GM19043 (cell line): ENCODE measurements at regions not wholly inside any gene's neighbourhood (a gene's known extent, or its start where the extent isn't known, plus 50 kb on each side); places are given as distances from the start of the nearest gene placed in this dataset.

Experiments used
- ATAC-seq: cut with Tn5 transposase; IDR thresholded peaks from one replicate; pipeline ENCODE4 v1.9.1; 2021; ENCODE audit warnings: low read depth; ENCODE audit not compliant: unreplicated experiment

DNA sequence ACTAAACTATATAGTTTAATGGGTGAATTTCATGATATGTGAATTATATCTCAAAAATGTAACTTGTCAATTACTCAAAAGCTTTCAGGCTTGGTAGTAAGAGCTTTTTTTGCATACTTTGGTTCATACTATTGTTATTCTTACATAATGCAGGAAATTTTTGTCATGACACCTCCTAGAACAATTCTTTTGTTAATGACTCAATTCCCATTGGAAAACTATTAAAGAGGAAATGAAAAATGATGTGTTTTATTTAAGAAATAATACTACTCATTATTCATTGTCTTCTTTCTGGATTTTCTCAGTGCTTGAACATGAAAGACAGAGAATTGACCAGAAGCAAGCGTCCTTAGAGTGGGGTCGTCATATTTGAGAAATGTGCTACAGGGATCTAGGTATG, 196.4 kb upstream of the KCNJ16 start:
- ATAC-seq, result no peak

DNA sequence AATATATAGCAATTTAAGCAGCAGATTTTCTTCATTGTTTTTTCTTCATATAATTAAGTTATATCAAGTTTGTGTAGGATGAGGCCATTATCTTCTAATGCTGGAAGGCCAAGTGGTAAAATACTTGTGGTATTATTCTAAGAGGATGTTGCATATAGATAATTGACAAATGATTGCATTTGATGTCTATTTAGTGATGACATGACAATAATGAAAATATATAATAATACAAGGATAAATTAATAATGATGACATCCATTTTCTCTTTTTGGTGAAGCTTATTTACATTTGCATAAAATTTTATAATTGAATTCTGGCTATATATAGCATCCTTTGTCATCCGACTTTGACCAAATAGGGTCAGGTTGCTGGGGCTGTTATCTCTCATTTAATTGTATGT, 195.4 kb upstream of the KCNJ16 start:
- no peak for ATAC-seq

DNA sequence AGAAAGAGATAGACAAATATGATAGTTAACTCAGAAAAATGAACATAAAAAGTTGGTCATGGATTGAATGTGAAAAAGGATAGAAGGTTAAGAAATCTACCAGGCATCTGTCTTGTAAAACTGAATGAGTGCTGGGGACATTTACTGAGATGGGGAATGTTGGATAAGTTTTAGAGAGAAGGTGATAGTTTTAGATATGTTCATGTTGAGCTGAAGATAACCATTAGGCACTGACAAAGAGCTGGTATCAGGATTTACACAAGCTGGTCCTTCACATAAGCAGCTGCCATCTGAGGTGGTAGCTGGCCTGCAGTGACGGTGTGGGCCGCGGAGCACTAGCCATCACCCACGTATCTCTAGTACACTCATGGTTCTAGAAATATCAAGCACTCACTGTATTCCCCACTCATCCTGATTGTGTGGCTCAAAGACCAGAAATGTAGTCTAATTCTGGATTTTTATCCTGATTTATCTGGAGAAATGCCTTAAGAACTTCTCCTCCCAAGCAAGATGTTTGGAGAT, 194.4 kb upstream of the KCNJ16 start:
- no peak for ATAC-seq

DNA sequence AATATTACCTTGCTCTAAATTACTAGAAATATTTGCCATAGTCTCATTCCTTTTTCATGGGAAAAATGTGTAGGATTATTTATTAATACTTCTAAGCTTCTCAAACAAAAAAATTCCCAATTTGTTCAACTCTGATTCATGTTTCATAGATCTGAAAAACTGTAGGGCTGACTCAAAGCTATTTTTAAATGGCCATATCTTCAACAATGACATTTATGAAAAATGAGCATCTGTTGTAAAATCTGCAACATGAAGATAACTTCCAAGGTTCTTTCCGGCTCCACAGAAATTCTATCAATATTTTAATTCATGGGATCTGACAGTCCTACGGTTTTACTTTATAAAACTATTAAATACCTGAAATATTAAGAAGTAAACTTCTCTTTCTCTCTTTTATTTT, 192.7 kb upstream of the KCNJ16 start:
- no peak for ATAC-seq

DNA sequence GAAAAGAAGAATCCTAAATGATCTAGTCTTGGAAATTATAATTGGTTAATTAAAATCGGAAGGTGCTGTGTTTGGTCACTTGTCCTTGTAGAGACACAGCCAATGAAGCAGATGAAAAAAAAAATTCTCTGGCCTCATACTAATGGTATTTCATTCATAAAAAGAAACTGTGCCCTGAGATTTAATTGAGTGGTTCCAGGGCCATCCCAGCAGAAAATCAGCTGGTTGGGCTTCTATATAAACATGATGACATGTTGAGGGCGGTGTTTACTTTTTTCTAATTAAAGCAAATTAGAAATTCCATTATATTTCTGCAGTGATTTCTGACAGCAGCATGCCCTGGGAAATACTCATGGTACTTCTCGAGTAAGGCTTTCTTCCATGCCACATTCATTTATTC, 191.9 kb upstream of the KCNJ16 start:
- ATAC-seq, result no peak

DNA sequence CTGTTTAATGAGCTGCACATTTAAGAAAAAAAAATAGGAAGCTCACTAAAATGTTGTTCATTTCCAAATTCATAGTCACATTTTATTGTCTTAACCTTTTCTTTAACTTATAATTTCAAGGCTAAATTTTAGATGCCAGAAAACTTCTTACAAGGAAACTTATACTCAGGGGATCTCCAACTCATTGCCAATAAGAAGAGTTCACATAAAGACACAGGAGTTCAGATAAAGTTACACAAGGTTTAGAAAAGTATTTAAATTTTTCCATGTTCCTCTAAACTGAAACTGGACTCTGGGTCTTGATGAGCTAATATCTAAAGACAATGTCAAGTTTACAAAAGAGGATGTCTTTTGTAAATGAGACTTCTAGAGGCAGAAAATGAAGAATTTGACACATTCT, 190.7 kb upstream of the KCNJ16 start:
- no peak for ATAC-seq

DNA sequence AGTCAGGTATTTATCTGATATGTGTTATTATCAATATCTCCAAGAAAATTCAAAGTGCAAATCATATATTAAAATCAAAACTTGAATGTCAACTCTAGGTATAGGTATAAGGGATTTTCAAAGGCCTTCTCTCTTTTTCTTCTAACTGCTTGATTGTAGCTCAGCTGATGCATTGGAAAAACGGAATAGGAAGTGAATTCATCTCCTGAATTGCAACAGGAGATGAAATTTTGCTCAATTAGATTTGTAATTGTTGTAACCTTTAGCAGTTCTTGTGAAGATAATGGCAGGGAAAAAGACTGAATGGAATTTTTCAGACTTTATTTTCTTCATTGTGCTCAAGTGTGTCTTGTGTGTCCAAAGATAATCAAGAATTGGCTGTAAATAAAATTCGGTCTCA, 190.2 kb upstream of the KCNJ16 start:
- no peak for ATAC-seq

DNA sequence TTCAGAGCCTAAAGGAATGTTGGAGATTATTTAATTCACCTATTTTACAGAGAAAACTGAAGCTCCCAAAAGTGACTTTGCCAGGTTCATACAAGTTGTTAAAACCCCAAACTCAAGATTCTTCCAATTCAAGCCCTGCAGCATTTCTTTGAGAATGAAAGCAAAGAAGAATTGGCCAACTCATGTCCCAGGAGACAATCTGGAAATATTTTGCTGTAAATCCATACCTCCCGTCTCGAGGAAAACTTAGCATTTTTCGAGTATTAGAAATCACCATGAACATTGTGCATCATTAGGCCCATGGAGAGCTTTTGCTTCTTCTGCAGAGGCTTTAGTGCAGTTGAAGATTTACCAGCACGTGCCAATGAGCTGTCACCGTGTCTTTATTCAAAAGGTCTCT, 176.4 kb upstream of the KCNJ16 start:
- no peak for ATAC-seq

DNA sequence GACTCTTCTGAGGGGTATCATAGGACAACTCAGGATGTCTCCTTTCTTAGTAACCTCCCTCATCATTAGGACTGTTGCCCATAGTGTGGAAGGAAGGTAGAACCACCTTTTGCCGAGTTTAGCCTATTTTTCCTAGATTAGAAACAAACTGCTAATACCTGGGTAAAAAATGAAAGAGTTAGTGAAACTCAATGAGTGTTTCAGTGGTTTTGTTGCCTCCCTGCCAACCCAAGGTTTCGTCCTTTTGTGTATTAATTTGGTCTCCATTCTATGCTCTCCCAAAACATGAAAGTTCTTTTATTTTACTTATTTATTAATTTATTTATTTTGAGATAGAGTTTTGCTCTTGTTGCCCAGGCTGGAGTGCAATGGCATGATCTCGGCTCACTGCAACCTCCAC, 174.9 kb upstream of the KCNJ16 start:
- no peak for ATAC-seq

DNA sequence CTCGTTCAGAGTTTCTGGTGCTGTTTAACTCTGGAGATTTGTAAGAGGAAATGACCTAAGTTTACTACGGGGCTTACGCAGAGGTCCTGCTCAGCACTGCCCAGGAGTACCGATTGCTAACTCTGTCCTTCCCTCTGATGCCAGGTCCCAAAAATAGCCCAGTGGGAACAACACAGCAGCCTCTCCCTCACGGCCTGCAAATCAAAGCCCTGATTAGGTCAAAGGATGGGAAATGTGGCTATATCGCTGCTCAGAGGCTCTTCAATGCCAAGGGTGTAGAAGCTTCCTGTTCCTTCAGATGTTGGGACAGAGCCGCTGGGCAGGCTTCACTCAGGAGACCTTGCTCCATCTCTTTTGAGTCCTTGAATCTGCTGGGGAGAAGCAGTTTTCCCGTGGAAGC, 174.2 kb upstream of the KCNJ16 start:
- no peak for ATAC-seq

DNA sequence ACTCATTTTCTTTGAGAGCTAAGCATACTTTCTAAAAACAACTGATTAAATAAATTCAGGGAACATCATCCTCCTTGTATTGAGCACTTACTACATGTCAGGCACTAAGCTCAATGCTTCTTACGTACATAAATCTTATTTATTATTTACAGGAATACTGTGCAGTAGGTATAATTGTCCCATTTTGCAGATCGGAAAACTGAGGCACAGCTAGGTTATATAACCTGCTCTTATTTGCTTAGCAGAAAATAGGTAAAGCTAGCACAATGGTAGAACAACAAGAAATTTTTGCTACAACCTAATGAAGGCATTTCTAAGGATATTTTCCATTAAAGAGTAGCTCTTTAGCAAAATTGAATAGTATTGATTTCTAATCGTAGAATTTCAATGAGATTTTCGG, 168.7 kb upstream of the KCNJ16 start:
- ATAC-seq, result no peak

DNA sequence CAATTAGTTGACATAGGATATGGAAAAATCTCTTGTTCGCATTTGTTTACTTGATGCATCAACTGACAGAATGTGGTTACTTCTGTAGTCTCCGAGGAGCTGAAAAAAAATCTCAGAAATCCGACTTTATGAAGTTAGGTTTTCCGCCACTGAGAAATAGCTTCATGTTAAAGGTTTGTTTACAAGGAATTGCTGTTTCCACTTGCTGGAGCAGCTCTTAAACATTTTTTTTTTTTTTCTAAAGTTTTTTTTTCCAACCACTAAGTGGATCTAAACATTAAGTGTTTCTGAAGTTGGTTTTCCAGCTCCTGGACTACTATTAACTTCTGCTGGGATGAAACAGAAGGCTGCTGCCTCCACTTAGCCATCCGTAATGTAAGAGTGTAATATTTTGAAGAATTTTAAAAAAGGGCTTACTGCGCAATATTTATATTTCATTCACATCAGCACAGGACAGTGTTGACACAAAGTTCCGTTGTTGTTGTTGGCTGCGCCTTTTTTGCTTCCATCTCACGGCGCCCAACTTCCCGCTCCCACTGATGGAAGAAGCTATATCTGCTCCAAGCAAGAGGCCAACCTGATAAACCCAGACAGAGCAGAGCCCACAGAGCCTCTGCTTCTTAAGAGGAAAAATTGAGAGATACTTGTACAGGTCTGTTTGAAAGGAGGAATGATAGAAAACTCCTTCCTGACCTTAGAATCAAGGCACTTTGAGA, 167.7 kb upstream of the KCNJ16 start:
- ATAC-seq, result no peak

DNA sequence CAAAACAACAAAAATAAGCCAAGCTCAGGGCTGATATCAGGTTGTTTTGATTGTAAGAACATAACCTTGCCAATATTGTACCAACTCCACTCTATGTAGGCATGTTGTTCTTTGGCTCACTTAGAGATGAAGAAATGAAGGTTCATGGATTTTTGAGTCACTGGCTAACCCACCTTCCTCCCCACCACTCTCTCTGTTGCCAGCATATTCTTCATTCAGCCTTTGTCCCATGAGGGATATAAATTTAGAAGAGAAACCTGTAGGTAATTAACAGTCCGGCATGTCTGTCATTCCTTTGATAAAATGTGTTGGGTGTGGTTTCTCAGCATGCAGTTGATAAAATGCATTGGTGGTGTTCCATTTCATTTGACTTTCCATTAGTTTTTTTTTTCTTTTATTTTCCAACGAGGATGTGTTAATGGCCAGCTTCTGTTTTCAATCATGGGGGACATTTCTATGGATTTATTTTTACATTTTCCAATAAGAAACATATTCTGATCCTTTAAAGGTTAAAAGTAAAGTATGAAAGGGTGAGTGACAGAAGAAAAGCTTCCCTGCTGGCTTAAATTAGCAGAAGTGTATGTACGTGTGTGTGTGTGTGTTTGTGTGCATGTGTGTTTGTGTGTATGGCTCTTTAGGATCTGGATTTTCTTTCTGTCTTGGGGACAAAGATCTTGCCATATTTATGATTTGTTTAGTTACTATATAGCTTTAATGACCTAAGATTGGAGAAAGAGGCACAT, 166.2 kb upstream of the KCNJ16 start:
- no peak for ATAC-seq

DNA sequence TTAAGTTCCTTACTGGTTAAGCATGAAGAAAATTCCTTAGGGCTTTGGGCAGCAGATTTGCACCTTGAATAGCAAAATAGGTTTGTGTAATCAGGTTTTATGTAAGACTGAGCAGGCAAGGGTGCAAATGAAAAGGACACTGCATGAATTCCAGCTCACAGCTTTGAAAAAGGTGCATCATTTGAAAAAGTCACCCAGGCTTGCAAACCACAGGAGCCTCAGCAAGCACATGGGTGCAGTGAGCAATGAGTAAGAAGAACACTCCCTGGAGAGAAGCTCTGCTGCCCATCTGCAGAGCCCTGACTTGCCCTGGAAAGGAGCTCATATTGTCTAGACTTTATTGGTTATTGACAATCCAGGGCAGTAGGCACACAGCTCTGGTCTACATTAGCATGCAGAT, 165.6 kb upstream of the KCNJ16 start:
- ATAC-seq, result no peak

DNA sequence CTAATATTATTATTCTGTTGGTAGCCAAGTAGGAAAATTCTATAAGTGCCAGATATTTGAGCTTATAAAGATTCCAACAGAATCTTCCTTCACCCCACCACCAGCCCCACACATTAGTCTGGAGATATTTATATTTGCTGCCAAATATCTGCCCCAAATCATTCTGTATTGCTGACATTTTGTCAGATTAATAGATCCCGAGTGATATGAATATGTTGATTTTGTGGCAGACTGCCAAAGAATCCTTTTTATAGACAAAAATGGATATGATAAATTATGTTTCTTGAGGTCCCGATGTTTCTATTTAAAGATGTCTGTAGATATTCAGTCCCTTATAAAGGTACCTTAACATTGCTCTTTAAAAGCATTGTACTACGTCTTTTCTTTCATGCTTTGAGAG, 162.2 kb upstream of the KCNJ16 start:
- no peak for ATAC-seq

DNA sequence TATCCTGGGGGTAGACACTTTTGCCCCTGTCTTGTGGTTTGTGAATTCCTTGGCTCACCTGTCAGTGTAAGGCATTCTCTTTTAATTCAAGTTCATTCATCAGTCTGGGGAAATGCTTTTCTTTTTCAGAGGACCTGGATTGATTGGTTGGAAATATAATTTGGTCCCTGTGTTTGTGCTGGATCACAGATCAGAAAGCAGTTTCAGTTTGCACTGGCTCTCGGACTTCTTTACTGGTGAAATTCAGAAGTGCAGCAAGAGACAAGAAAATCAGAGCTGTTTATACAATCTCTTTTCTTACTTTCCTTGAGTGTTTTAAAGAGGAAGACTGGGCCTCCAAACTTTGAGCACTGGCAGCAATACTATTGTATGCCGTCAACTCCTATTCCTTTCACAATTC, 161.8 kb upstream of the KCNJ16 start:
- ATAC-seq, result no peak

DNA sequence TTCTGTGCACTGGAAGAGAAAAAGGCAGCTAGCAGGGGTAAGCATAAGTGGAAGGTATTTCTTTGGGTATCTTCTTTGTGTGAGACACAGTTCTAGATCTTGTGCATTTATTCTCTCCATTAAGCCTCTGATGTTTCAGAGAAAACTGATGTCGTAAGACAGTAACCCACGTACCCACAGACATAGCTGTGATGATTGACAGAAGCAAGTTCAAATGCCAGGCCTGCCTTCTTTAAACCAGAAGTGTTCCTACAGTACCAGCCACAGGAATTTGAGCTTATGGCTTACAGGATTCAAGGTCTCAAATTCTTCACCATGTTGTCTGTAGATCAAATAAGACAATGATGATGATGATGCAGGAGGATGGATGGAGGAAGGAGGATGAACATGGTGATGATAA, 161.4 kb upstream of the KCNJ16 start:
- no peak for ATAC-seq

DNA sequence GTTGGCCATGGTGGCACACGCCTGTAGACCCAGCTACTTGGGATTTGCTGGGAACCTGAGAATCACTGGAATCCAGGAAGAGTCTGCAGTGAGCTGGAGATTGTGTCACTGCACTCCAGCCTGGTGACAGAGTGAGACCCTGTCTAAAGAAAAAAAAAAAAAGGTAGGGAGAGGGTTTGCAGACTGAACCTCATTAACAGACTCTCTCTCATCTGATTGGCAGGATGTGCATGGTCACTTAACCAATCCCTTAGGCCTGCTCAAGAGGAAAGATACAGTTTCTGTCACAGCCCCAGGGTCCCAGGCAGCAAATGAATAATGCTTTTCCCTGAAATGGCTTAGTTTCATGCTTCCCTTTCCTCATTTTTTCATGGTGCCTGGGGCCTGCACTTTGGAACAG, 160.5 kb upstream of the KCNJ16 start:
- no peak for ATAC-seq

DNA sequence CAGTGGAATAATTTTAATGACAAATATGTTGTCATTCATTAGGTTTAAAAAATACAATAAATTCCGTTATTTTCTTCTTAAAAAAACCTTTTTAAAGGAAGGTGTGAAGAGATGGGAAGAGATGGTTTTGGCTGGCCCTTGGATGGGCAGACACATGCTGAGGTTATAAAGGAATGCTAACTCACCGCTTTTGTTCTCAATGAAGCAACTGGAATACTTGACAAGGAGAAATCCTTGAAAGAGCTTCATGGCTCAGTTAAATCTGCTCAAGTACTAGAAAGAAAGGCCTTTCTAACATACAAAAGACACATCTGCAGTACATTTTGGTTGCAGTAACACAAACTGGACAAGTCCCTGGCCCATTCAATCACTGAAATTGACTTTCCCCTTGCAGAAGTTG, 158.3 kb upstream of the KCNJ16 start:
- no peak for ATAC-seq

DNA sequence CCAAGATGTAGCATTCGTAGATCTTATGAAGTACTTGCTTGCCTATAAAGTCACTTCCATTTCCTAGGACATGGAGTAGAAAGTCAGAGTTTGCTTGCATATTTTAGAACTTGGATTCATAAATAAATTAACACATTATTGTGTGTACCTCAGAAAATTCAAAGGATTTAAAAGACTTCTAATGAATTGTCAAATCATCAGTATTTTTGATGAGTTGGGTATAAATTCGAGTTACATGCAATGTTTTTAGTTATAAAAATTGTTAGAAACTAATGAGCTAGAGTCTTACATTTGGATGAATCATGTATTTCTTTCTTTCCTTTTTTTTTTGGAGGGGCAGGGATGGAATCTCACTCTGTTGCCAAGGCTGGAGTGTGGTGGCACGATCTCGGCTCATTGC, 156.9 kb upstream of the KCNJ16 start:
- no peak for ATAC-seq

DNA sequence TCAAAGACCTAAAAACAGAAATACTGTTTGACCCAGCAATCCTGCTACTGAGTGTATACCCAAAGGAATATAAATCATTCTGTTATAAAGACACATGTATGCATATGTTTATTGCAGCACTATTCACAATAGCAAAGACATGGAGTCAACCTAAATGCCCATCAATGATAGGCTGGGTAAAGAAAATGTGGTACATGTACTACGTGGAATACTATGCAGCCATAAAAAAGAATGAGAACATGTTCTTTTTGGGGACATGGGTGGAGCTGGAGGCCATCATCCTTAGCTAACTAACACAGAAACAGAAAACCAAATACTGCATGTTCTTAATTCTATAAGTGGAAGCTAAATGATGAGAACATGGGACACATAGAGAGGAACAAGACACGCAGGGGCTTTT, 155.2 kb upstream of the KCNJ16 start:
- no peak for ATAC-seq

DNA sequence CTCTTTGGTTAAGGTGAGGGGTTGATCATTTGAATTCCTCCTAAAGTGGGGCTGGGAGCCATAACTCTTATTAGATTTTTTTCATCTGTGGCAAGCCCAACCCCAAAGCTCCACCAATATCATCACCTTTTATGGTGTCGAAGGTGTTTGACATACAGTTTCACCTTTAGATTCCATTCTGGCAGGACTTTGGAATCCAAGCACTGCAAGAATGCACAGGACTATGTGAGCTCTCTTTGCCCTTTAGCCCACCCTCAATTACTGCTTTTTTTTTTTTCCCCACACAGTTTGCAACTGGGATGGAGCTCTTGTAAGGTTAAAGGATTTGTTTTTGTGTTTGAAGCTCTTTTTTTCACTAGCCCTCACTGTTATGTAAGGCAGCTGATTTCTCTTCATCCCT, 154.0 kb upstream of the KCNJ16 start:
- no peak for ATAC-seq
